D721Med (cell line): ENCODE measurements at regions not wholly inside any gene's neighbourhood (a gene's known extent, or its start where the extent isn't known, plus 50 kb on each side); places are given as distances from the start of the nearest gene placed in this dataset.

Source experiments
- DNase-seq: peaks from one replicate; pipeline ENCODE4 v3.0.0; 2011; ENCODE audit warnings: low spot score; ENCODE audit not compliant: insufficient read length
- FAIRE-seq: peaks from 2 replicates; lab custom pipeline; 2011; peaks lifted over from hg19 to GRCh38; lab: Jason Lieb, UNC
- CTCF ChIP-seq: IDR thresholded peaks from 2 replicates; pipeline ENCODE4 v1.5.1; 2012; ENCODE audit warnings: mild to moderate bottlenecking, control low read depth; ENCODE audit not compliant: insufficient read depth; ENCODE audit errors: missing control alignments

GRCh38 chr1:82931006-82931405, 1067.9 kb downstream of the TTLL7 start:
- FAIRE-seq (no peak), DNase-seq (no peak)
- TF ChIP-seq CTCF, result no peak

GRCh38 chr1:82927753-82928152, 1071.2 kb downstream of the TTLL7 start:
- no peak for FAIRE-seq
- no peak for TF ChIP-seq CTCF

GRCh38 chr1:82924666-82925065, 1074.3 kb downstream of the TTLL7 start:
- FAIRE-seq (no peak), DNase-seq (no peak)
- TF ChIP-seq CTCF, result no peak

More at GRCh38 chr1:82927753-82928152, 1071.2 kb downstream of the TTLL7 start:
- DNase-seq, result no peak

- no peak for TF ChIP-seq CTCF
- FAIRE-seq (no peak), DNase-seq (no peak)
Measured at GRCh38 chr1:82923931-82924330, 1075.0 kb downstream of the TTLL7 start.

- FAIRE-seq, result no peak
- TF ChIP-seq CTCF, result no peak
Measured at GRCh38 chr1:82921759-82922158, 1077.2 kb downstream of the TTLL7 start.

GRCh38 chr1:82920418-82921248, 1078.3 kb downstream of the TTLL7 start:
- no peak for TF ChIP-seq CTCF
- no peak for FAIRE-seq

More at GRCh38 chr1:82921759-82922158, 1077.2 kb downstream of the TTLL7 start:
- DNase-seq, result no peak

GRCh38 chr1:82919837-82920236, 1079.1 kb downstream of the TTLL7 start:
- DNase-seq (no peak), FAIRE-seq (no peak)
- no peak for TF ChIP-seq CTCF

More at GRCh38 chr1:82920418-82921248, 1078.3 kb downstream of the TTLL7 start:
- no peak for DNase-seq
